B cell (primary cell): ENCODE measurements at regions not wholly inside any gene's neighbourhood (a gene's known extent, or its start where the extent isn't known, plus 50 kb on each side); places are given as distances from the start of the nearest gene placed in this dataset.

Experiments used
- ATAC-seq: fragments of 200-7000 bp; cut with Tn5 transposase; one replicate; pipeline ENCODE4 v1.10.0; 2021; ENCODE audit warnings: low read depth, mild to moderate bottlenecking, moderate number of reproducible peaks, moderate library complexity
- CTCF ChIA-PET: fragments of 350-600 bp; sonication (Branson Sonifier 250); formaldehyde crosslinking; loops from one replicate; lab custom pipeline; 2021; ENCODE audit warnings: antibody characterized with exemption, inconsistent platforms; lab: Charles Lee
- POLR2A ChIA-PET: fragments of 350-600 bp; sonication (Branson Sonifier 250); formaldehyde crosslinking; loops from one replicate; lab custom pipeline; 2021; ENCODE audit warnings: antibody characterized with exemption; lab: Charles Lee
- DNase-seq: peaks from one replicate; pipeline ENCODE4 v3.0.0; 2013
- H2AFZ ChIP-seq: 2 replicates; pipeline ENCODE4 v1.6.1; 2012; ENCODE audit warnings: mild to moderate bottlenecking, low read depth, low read length; ENCODE audit not compliant: insufficient read depth, poor library complexity, severe bottlenecking
- H3K27ac ChIP-seq, 2 donors: 1 replicate in 1 of 2; 2 replicates in 1 of 2; pipeline ENCODE4 v1.5.1; 2012 to 2013; ENCODE audit warnings: low read length in 2 of 2, mild to moderate bottlenecking in 2 of 2, moderate library complexity in 1 of 2
- H3K27me3 ChIP-seq, 4 experiments: fragments of 200-600 bp in 1 of 4; sonication (generic) in 1 of 4; replicated peaks in 1 of 4; 1 replicate in 2 of 4; 2 replicates in 2 of 4; pipeline versions ENCODE4 v1.6.1 to v1.7.0; 2013 to 2016; ENCODE audit warnings: low read length in 3 of 4, mild to moderate bottlenecking in 2 of 4, mixed read lengths in 1 of 4, moderate library complexity in 1 of 4; ENCODE audit not compliant: insufficient read depth in 4 of 4, control insufficient read depth in 3 of 4; ENCODE audit errors: control extremely low read depth in 1 of 4
- H3K36me3 ChIP-seq, 2 experiments: replicated peaks in 1 of 2; 1 replicate in 1 of 2; 2 replicates in 1 of 2; pipeline versions ENCODE4 v1.6.1 to v1.7.1; 2013; ENCODE audit warnings: low read length in 1 of 2; ENCODE audit not compliant: insufficient read depth in 2 of 2, control insufficient read depth in 1 of 2; ENCODE audit errors: control extremely low read depth in 1 of 2, extremely low read depth in 1 of 2
- H3K4me1 ChIP-seq, 2 donors: fragments of 200-600 bp in 1 of 2; sonication (generic) in 1 of 2; 1 replicate in 1 of 2; 2 replicates in 1 of 2; pipeline versions ENCODE4 v1.5.1 to v1.6.1; 2013 to 2017; ENCODE audit warnings: low read length in 2 of 2; ENCODE audit not compliant: control insufficient read depth in 2 of 2, insufficient read depth in 2 of 2
- H3K4me2 ChIP-seq: replicated peaks from 2 replicates; pipeline ENCODE3; 2012; ENCODE audit warnings: mild to moderate bottlenecking, low read depth, low read length; ENCODE audit not compliant: poor library complexity, severe bottlenecking
- H3K4me3 ChIP-seq, 5 experiments: fragments of 200-600 bp in 1 of 5; sonication (generic) in 1 of 5; 1 replicate in 3 of 5; 2 replicates in 2 of 5; pipeline versions ENCODE4 v1.5.1 to v1.7.0; 2011 to 2016; ENCODE audit warnings: low read length in 4 of 5, mild to moderate bottlenecking in 4 of 5, low read depth in 2 of 5, control low read depth in 1 of 5, moderate library complexity in 1 of 5; ENCODE audit not compliant: insufficient read depth in 1 of 5; ENCODE audit errors: control extremely low read depth in 1 of 5, extremely low read depth in 1 of 5
- H3K79me2 ChIP-seq: fragments of 200-600 bp; sonication (generic); one replicate; pipeline ENCODE4 v1.6.0; 2016; ENCODE audit warnings: low read length; ENCODE audit not compliant: control insufficient read depth, insufficient read depth
- H3K9ac ChIP-seq: fragments of 200-600 bp; sonication (generic); 2 replicates; pipeline ENCODE4 v1.6.1; 2017; ENCODE audit warnings: mild to moderate bottlenecking, low read length, moderate library complexity
- H3K9me3 ChIP-seq, 3 donors: one replicate each; pipeline versions ENCODE4 v1.6.1 to v1.7.1; 2013; ENCODE audit warnings: low read length in 2 of 3; ENCODE audit not compliant: control insufficient read depth in 2 of 3, insufficient read depth in 1 of 3; ENCODE audit errors: control extremely low read depth in 1 of 3
- H4K20me1 ChIP-seq: 2 replicates; pipeline ENCODE4 v1.6.0; 2012; ENCODE audit warnings: mild to moderate bottlenecking, low read length; ENCODE audit not compliant: insufficient read depth, control insufficient read depth, poor library complexity, severe bottlenecking
- H3K27ac Mint-ChIP-seq: one replicate; pipeline ENCODE4 v1.8.0; 2021; ENCODE audit warnings: mixed read lengths
- H3K27me3 Mint-ChIP-seq: one replicate; pipeline ENCODE4 v1.8.0; 2021; ENCODE audit warnings: mixed read lengths
- H3K4me1 Mint-ChIP-seq: one replicate; pipeline ENCODE4 v1.8.0; 2021; ENCODE audit warnings: mixed read lengths
- H3K4me3 Mint-ChIP-seq: one replicate; pipeline ENCODE4 v1.8.0; 2021; ENCODE audit warnings: mixed read lengths
- H3K9me3 Mint-ChIP-seq: one replicate; pipeline ENCODE4 v1.8.0; 2022; ENCODE audit warnings: mixed read lengths; ENCODE audit not compliant: insufficient read depth
- EZH2 ChIP-seq: IDR thresholded peaks from 2 replicates; pipeline ENCODE4 v1.6.1; 2012; ENCODE audit warnings: borderline replicate concordance, low read depth, mild to moderate bottlenecking, moderate library complexity, low read length; ENCODE audit not compliant: insufficient read depth, poor library complexity, severe bottlenecking
- WGBS: methylation state at CpG from one replicate; pipeline ENCODE4 v1.1.5; 2013; ENCODE audit warnings: missing lambda C conversion rate; ENCODE audit not compliant: insufficient coverage; 5-methylcytosine and 5-hydroxymethylcytosine counted together
- intact Hi-C: fragments of 100-400 bp; cut with micrococcal nuclease; formaldehyde crosslinking; loops from one replicate; pipeline ENCODE4 v1.10.0; 2022
- TF ChIP-seq, protein P1 (sequence below): fragments of 200-600 bp; IDR thresholded peaks from one replicate; pipeline ENCODE4 v1.8.0; 2022; ENCODE audit warnings: antibody characterized with exemption, mild to moderate bottlenecking

DNA sequence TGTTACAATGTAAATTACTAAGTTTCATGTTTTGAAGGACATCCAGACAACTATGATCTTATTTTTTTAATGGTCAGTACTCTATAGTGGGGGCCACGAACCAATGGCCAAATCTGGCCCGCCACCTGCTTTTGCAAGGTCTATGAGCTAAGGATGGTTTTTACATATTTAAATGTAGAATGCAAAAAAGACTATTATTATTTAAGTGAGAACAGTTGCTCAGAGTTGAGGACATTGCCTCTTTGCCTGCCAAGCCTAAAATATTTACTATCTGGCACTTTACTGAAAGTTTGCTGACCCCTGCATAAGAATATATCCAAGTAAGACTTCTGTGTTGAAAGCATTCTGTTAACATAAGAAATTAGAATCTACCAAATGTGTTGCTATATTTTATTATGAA is 163.7 kb upstream of the MDFIC2 start:
- H3K27me3 Mint-ChIP-seq = peaks cover 8% of the 10 kb centered on the region
- POLR2A ChIA-PET = no interaction called here

DNA sequence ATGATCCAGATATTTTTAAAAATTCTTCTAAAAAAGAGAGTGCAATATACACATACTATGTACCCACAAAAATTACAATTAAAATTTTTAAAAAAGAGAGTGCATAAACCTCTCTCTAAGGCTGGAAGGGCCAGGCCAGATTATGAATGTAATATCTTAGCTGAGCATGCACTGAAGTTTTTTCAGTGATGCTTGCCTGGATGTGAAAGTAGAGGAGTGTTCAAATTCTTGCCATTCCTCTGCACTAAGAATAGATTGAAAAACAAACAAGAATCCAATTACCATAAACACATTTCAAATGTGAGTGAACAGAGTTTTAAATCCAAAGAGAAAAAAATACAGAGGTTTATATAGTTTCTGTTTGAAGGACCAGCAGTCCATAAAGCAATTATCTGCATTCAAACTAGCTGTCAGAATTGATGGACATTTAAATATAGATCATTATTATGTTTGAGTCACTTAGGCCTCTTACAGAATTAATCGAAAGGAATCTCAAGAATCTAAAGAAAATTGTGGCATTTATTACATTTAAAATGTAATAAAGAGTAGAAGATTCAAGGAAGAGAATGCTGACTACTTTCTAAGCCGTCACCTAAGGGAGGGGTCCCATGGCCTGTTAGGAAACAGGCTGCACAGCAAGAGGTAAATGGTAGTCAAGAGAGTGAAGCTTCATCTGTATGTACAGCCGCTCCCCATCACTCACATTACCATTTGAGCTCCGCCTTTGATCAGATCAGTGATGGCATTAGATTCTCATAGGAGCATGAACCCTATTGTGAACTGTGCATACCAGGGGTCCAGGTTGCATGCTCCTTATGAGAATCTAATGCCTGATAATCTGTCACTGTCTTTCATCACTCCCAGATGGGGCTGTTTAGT is 159.3 kb upstream of the MDFIC2 start:
- Mint-ChIP-seq H3K4me1 (no peaks in the 10 kb centered on the region), H3K27me3 (peaks cover 4% of the 10 kb centered on the region), H3K4me3 (no peak overlapping the region), H3K27ac (no peak overlapping the region), H3K9me3 (no peaks in the 10 kb centered on the region)
- Histone ChIP-seq H3K27ac (no peak overlapping the region), H3K9ac (no peak overlapping the region), H3K9me3 (peaks cover 0 to 1% (median 0%) of the 10 kb centered on the region in 3 donors), H3K4me3 (no peak overlapping the region), H3K27me3 (peaks cover 0 to 2% (median 0%) of the 10 kb centered on the region in 4 experiments), H4K20me1 (no peaks in the 10 kb centered on the region), H2AFZ (no peak overlapping the region), H3K79me2 (no peaks in the 10 kb centered on the region), H3K36me3 (no peaks in the 10 kb centered on the region), H3K4me1 (no peaks in the 10 kb centered on the region), H3K4me2 (no peak overlapping the region)
- CTCF ChIA-PET = no interaction called here
- TF ChIP-seq, protein P1, sequence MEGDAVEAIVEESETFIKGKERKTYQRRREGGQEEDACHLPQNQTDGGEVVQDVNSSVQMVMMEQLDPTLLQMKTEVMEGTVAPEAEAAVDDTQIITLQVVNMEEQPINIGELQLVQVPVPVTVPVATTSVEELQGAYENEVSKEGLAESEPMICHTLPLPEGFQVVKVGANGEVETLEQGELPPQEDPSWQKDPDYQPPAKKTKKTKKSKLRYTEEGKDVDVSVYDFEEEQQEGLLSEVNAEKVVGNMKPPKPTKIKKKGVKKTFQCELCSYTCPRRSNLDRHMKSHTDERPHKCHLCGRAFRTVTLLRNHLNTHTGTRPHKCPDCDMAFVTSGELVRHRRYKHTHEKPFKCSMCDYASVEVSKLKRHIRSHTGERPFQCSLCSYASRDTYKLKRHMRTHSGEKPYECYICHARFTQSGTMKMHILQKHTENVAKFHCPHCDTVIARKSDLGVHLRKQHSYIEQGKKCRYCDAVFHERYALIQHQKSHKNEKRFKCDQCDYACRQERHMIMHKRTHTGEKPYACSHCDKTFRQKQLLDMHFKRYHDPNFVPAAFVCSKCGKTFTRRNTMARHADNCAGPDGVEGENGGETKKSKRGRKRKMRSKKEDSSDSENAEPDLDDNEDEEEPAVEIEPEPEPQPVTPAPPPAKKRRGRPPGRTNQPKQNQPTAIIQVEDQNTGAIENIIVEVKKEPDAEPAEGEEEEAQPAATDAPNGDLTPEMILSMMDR = no peak
- TF ChIP-seq EZH2 = no peak
- no CpG with 5 or more reads among the region's 4 CpGs for WGBS
- DNase-seq = no peak
- intact Hi-C loops = no loop called here
- POLR2A ChIA-PET = no interaction called here
- no peak for ATAC-seq

More for the DNA sequence above, 163.7 kb upstream of the MDFIC2 start:
- H3K79me2 ChIP-seq = no peaks in the 10 kb centered on the region
- H3K9me3 ChIP-seq = no peaks in the 10 kb centered on the region
- ATAC-seq (no peak), DNase-seq (no peak)
- intact Hi-C loops = no loop called here
- H3K36me3 ChIP-seq = no peaks in the 10 kb centered on the region
- H3K9me3 Mint-ChIP-seq = peaks cover 3% of the 10 kb centered on the region
- CTCF ChIA-PET = no interaction called here
- no peaks in the 10 kb centered on the region for H3K4me1 Mint-ChIP-seq
- H3K4me2 ChIP-seq = no peak overlapping the region
- H3K27me3 ChIP-seq = no peaks in the 10 kb centered on the region
- no peak overlapping the region for H3K27ac ChIP-seq
- no peak overlapping the region for H3K4me3 ChIP-seq
- H4K20me1 ChIP-seq = no peaks in the 10 kb centered on the region
- H3K4me1 ChIP-seq = no peaks in the 10 kb centered on the region
- no peak for TF ChIP-seq EZH2
- TF ChIP-seq, protein P1 = no peak
- no peak overlapping the region for H3K27ac Mint-ChIP-seq
- H3K9ac ChIP-seq = no peak overlapping the region
- no CpG with 5 or more reads among the region's 2 CpGs for WGBS
- H3K4me3 Mint-ChIP-seq = no peak overlapping the region
- H2AFZ ChIP-seq = no peak overlapping the region
